Stimulated activated CD4-positive, alpha-beta T cell treated with anti-CD3 and anti-CD28 coated beads, Interleukin-12 subunit alpha, Interleukin-12 subunit beta, amount 100 ng/mL, for 4 hours (primary cell): ENCODE measurements at regions not wholly inside any gene's neighbourhood (a gene's known extent, or its start where the extent isn't known, plus 50 kb on each side); places are given as distances from the start of the nearest gene placed in this dataset.
A peak's percentile ranks its signal among the peaks of the same experiment; 100 is the strongest.

Experiments used
- DNase-seq: peaks from one replicate; pipeline ENCODE4 v3.0.0-alpha.2; 2020

DNA sequence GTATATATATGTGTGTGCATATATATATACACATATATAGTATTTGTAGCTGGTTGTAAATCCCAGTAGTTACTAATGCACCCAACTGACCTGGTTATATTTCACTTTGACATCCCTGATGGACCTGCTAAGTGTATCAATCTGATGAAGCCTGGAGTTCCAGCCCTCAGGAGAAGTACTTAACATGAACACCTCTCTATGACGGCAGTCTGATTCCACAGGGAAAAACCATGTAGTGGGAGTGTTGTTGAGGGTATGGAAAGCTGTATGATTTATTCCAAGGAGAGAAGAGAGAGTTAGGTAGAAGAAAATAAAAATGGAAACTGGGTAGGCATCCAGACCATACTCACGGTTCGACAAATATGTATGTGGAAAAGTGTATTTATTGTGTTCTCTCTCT lies 531.2 kb upstream of the SEMA6D start:
- DNase-seq: no peak

- DNase-seq: no peak
These were observed 528.4 kb upstream of the SEMA6D start for GRCh38 chr15:47188758-47189507.

GRCh38 chr15:47194718-47195117 lies 522.6 kb upstream of the SEMA6D start:
- DNase-seq: no peak

DNA sequence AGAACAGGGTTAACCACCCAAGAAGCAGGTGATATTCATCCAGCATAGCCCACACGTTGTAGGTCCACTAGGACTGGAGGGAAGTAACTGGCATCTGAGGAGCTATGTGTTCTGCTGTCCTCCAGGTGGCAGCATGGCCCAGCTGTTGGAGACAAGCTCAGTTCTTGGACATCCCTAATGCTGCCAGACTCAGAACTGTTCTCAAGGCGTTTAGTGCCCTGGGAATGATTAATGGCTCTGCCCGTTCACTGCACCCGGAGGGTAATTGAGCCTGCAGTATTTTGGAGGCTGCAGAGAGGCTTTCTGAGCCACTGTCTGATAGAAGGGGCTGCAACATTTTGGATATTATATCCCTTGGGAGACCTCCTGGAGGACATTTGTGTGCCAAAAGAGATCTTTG lies 521.3 kb upstream of the SEMA6D start:
- DNase-seq: peak; percentile 28

DNA sequence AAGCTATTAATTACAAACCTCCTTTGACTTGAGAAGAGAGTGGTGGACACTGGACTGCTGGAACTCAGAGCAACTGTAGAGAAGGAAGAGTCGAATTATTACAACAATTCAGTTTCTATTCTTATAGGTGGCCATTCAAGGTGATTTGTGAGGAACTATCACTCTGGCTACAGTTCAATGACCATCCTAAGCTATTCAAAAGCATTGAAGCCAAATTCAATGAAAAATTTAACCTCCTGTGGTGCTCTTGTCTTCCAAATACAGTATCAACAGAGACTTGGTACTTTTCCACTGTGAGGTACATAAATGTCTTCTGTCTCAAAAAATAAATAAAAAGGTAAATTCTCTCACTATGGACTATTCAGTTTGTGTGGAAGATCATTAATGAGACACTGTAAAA lies 513.3 kb upstream of the SEMA6D start:
- no peak for DNase-seq

DNA sequence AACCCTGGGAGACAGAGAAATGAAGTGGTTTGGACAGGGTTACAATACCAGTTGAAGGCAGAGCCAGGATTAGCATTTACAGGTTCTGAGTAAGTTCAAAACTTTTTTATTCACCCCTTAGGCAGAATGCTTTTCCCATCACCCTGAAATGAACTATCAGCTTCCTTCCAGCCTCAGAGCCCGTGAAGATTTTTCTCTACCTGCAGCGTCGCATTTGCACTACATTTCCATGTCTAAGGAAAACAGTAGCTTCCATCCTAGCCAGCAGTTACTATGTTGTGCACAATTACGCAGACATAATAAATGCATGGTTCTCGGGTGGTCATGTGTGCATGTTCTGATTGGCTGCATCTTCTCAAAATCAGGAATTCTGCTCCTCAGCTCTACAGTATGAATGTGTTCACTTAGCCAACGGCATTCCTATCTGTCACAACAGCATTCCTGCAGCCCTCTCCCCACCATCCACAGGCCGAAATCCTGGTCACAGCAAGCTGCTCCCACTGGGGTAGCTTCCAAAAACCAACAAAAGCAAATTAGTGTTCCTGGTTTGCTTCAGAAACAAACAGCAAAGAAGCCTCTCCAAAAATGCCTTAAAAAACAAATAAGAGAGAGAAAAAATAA lies 510.8 kb upstream of the SEMA6D start:
- DNase-seq: no peak

DNA sequence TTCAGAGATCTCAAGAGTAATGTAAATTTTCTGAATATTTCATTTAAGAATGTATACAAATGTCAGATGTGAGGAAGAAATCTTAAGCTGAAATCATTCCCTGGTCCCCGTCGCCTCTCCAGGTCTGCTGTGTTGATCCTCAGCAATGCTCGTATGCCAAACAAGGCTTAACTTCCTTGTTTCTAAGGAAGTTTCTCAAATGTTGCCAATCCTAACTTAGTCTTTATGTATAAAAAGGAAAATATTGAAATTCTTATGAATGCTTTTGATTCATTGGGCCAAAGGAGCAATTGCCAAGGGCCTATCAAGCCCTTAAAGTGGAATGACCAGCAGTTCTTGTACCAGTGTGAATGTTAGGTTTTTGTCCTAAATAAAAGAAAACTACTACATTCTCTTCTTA lies 507.7 kb upstream of the SEMA6D start:
- DNase-seq: no peak

- DNase-seq: no peak
These were observed 504.9 kb upstream of the SEMA6D start for GRCh38 chr15:47212222-47213010.

- DNase-seq: no peak
These were observed 503.4 kb upstream of the SEMA6D start for GRCh38 chr15:47213883-47214282.

GRCh38 chr15:47218295-47218694 lies 499.0 kb upstream of the SEMA6D start:
- DNase-seq: no peak

DNA sequence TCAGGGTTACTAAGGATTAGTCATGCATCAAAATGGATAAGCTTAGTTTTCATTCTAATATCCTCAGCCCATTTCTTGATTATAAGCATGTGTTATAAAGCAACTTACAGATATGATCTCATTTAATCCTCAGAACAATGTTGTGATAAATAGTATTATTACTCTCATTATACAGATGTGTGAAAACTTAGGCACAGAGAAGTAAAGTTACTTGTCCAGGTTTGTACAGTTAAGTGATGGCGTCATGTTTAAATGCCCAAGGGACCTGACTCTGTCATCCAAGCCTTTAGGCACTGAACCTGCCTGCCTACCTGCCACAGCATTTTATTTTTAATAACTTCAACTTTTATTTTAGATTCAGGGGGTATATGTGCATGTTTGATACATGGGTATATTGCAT lies 472.9 kb upstream of the SEMA6D start:
- DNase-seq: no peak

- no peak for DNase-seq
These were observed 471.0 kb upstream of the SEMA6D start for GRCh38 chr15:47246317-47246716.

DNA sequence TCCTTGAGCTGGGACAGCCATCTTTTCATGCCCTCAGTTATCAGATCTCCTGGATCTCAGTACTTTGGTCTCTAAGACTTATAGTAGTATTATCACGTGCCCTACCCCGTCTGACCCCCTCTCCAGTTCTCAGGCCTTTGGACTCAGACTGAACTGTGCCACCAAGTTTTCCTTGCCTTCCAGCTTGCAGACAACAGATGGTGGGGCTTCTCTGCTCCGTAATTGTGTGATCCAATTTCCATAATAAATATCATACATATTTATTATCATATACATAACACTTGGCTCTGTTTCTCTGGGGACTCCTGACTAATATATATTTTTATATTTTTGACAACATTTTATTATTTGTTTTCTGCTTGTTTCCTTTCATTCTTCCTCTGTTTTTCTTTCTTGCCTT lies 458.8 kb upstream of the SEMA6D start:
- DNase-seq: no peak

DNA sequence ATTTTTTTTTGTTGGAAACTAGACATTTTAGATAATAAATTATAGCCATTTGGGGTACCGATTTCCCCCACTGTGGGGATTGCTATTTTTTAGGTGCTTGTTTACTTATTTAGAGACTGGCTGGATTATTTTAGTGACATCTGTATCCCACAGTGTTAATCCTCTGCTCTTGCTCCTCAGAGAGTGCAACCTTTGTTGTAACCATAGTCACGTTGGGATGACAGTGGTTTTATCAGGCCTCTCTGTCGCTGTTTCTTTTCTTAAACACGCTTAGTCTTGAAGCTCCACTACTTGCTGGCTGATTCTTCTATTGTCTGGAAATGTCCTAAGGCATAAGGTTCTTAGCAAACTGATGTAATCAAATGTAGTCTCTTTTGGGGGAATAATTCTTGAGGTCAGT lies 451.6 kb upstream of the SEMA6D start:
- DNase-seq: no peak

DNA sequence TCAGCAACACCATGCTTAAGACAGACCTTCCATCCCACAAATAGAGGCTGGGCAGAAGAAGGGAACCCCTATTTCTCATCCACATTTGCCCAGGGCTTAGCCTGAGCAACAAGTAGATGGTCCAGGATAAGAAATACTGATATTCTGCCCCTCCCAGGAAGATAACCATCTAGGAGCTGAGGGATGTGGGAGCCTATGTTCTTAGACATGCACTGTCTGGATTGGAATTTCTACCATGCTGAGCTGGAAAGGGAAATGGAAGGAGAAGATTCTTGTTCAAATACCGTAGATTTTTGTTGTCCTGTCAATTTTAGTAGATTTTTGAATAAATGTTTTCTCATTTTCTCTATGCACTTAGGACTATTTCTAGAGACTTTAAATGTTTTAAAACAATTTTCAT lies 450.7 kb upstream of the SEMA6D start:
- no peak for DNase-seq

- DNase-seq: no peak
These were observed 443.4 kb upstream of the SEMA6D start for GRCh38 chr15:47273864-47274263.

DNA sequence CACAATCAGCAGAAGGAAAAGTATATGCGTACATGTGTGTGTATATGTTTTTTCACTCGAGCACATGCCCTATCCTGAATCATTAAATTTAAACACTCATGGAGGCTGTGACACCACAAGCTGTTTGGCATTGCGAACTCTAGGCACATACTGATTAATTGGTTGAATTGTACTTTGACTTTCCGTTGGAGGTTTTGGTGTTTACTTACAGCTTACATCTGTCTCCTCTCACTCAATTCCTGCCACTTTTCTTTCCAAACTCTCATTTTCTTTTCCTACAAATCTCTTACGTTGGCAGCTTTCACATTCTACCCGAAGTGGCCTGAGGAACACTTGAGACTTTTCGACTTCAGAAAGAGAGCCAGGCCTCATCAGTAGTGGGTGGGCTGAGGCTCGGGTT lies 434.1 kb upstream of the SEMA6D start:
- no peak for DNase-seq

GRCh38 chr15:47288794-47289193 lies 428.5 kb upstream of the SEMA6D start:
- DNase-seq: no peak

- no peak for DNase-seq
These were observed 427.6 kb upstream of the SEMA6D start for GRCh38 chr15:47289656-47290055.

- DNase-seq: no peak
These were observed 425.5 kb upstream of the SEMA6D start for GRCh38 chr15:47291767-47292166.

DNA sequence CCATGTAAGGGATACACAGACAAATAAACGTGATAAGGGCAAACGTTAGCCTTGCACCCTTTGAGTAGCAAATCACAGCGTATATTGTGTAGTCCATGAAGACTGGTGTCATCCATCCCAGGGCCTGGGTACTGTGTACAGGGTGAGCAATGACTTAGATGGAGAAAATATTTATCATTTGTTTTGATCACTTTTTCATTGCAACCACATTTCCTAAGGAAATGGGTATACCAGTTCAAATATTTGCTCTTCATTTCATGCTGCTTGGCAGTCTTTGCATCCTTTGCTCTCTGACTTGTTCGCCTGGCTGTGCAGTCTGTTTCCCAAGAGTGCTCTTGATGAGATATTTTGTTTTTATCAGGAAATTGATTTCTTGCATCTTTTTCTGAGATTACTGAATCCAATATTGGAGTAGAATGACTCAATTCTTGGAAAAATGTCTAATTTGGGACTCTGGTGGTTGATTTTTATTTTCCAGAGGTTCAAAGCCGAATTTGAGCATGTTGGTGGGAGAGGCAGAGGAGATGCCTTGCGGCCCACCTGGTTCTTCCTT lies 424.6 kb upstream of the SEMA6D start:
- no peak for DNase-seq

- DNase-seq: no peak
These were observed 423.7 kb upstream of the SEMA6D start for GRCh38 chr15:47293466-47294162.

DNA sequence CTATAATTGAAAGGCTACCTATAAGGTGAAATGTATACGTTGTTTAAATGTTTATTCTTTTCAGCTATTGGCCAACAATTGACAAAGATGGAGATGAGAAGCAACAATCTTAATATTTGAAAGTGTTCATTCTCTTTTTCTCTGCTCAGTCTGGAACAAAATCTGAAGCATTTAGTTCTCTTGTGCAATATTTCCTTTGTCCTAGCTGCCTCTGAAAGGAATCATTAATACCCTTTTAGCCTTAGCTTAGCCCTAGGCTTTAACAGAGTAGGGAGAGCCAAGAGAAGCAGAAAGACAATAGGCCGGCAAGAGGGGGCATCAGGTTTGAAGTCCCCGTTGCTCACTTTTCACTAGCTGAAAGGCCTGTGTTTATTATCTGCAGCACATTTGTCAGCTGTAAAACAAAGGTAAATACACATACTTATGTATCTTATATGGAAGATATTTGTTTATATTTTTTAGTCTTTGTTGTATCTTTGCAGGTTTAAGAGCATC lies 422.5 kb upstream of the SEMA6D start:
- DNase-seq: no peak
